Right ventricle myocardium inferior (tissue), 1 donor: ENCODE measurements at regions not wholly inside any gene's neighbourhood (a gene's known extent, or its start where the extent isn't known, plus 50 kb on each side); places are given as distances from the start of the nearest gene placed in this dataset.

Experiments
- ATAC-seq: fragments of 200-7000 bp; cut with Tn5 transposase; one replicate; pipeline ENCODE4 v1.9.1; 2020; ENCODE audit warnings: mild to moderate bottlenecking, moderate library complexity
- DNase-seq: peaks from one replicate; pipeline ENCODE4 v3.0.0; 2021; ENCODE audit errors: missing footprints
- intact Hi-C: fragments of 100-400 bp; cut with DNase I; formaldehyde crosslinking; loops from one replicate; pipeline ENCODE4 v1.11.0; 2022
- donor health status: DM: no; HTN: yes; CAD: no; lungs with severe emphysema.

- ATAC-seq (no peak), DNase-seq (no peak)
- intact Hi-C loops = no loop called here
Measured at GRCh38 chr12:93202688-93203087, 175.0 kb upstream of the NUDT4 start.

- ATAC-seq = no peak
- intact Hi-C loops = no loop called here
- no peak for DNase-seq
Measured at GRCh38 chr12:93203361-93203760, 174.4 kb upstream of the NUDT4 start.

- DNase-seq = no peak
- intact Hi-C loops = no loop called here
- ATAC-seq = no peak
Measured at GRCh38 chr12:93204896-93205295, 172.8 kb upstream of the NUDT4 start.

GRCh38 chr12:93205361-93205760 is 172.4 kb upstream of the NUDT4 start:
- DNase-seq = no peak
- ATAC-seq = peak; percentile 58
- intact Hi-C loops = no loop called here

GRCh38 chr12:93208011-93208410 is 169.7 kb upstream of the NUDT4 start:
- ATAC-seq (no peak), DNase-seq (no peak)
- intact Hi-C loops = no loop called here

- intact Hi-C loops = no loop called here
- DNase-seq (no peak), ATAC-seq (no peak)
Measured at GRCh38 chr12:93214523-93215289, 163.0 kb upstream of the NUDT4 start.

- DNase-seq (no peak), ATAC-seq (no peak)
- intact Hi-C loops = no loop called here
Measured at GRCh38 chr12:93215290-93215678, 162.4 kb upstream of the NUDT4 start.

- intact Hi-C loops = loop anchor here (5.0 to 10.0 kb wide), 3 partner anchors 43 to 155 kb away; partner anchors contain the start of gene NUDT4
- ATAC-seq (peak; percentile 91), DNase-seq (no peak)
Measured at GRCh38 chr12:93219947-93220346, 157.8 kb upstream of the NUDT4 start.

GRCh38 chr12:93221841-93222240 is 155.9 kb upstream of the NUDT4 start:
- intact Hi-C loops = loop anchor here (5.0 to 10.0 kb wide), 3 partner anchors 45 to 153 kb away; partner anchors contain the start of gene NUDT4
- ATAC-seq (no peak), DNase-seq (no peak)

GRCh38 chr12:93223440-93224426 is 154.0 kb upstream of the NUDT4 start:
- ATAC-seq = peak; percentile 34
- intact Hi-C loops = loop anchor here (5.0 to 10.0 kb wide), 3 partner anchors 46 to 151 kb away; partner anchors contain the start of gene NUDT4
- no peak for DNase-seq

GRCh38 chr12:93225094-93225493 is 152.6 kb upstream of the NUDT4 start:
- ATAC-seq (no peak), DNase-seq (no peak)
- intact Hi-C loops = loop anchor here (10.0 kb wide), 1 partner anchor 150 kb away; the partner anchor contains the start of gene NUDT4

GRCh38 chr12:93226361-93226760 is 151.4 kb upstream of the NUDT4 start:
- no peak for DNase-seq
- intact Hi-C loops = loop anchor here (10.0 kb wide), 1 partner anchor 148 kb away; the partner anchor contains the start of gene NUDT4
- no peak for ATAC-seq

- DNase-seq (no peak), ATAC-seq (no peak)
- intact Hi-C loops = loop anchor here (10.0 kb wide), 1 partner anchor 145 kb away; the partner anchor contains the start of gene NUDT4
Measured at GRCh38 chr12:93229494-93230325, 148.0 kb upstream of the NUDT4 start.

- DNase-seq (no peak), ATAC-seq (no peak)
- intact Hi-C loops = no loop called here
Measured at GRCh38 chr12:93230326-93230720, 147.4 kb upstream of the NUDT4 start.

- intact Hi-C loops = no loop called here
- DNase-seq (no peak), ATAC-seq (no peak)
Measured at GRCh38 chr12:93231938-93232337, 145.8 kb upstream of the NUDT4 start.

- ATAC-seq (no peak), DNase-seq (no peak)
- intact Hi-C loops = no loop called here
Measured at GRCh38 chr12:93234641-93235040, 143.1 kb upstream of the NUDT4 start.

GRCh38 chr12:93235881-93236280 is 141.8 kb upstream of the NUDT4 start:
- no peak for DNase-seq
- ATAC-seq = no peak
- intact Hi-C loops = no loop called here

GRCh38 chr12:93237235-93237915 is 140.3 kb upstream of the NUDT4 start:
- ATAC-seq = peak; percentile 88
- intact Hi-C loops = no loop called here
- DNase-seq = peak; percentile 70
